ENCODE measurements at regions not wholly inside any gene's neighbourhood (a gene's known extent, or its start where the extent isn't known, plus 50 kb on each side); places are given as distances from the start of the nearest gene placed in this dataset.
"Not testable (repeated sequence)": the region's sequence is repeated elsewhere in the genome, so short reads cannot be mapped to it uniquely, and the experiment has no call there.

- Histone ChIP-seq H3K9me2 (replicated peaks; ENCODE audit: low read length) (no peaks in the 10 kb centered on the region), H3K79me2 (ENCODE audit: low read length) (no peaks in the 10 kb centered on the region), H3K9ac (ENCODE audit: low read length) (no peak overlapping the region), H4K20me1 (ENCODE audit: low read length) (no peaks in the 10 kb centered on the region), H3K27ac (ENCODE audit: low read length) (peak overlapping the region; percentile 42), H3K4me2 (ENCODE audit: low read length) (peak overlapping the region; percentile 40; the same call in 1 of the 2 replicates), H2AFZ (ENCODE audit: low read length) (peak overlapping the region; percentile 39; the same call in 1 of the 2 replicates), H3K27me3 (ENCODE audit: low read length) (no peaks in the 10 kb centered on the region), H3K9me3 (ENCODE audit: low read length) (no peaks in the 10 kb centered on the region), H3K36me3 (ENCODE audit: low read depth, low read length) (no peaks in the 10 kb centered on the region), H3K4me3 (ENCODE audit: low read length) (0 out of 2 replicates have a peak overlapping the region, but pooled peaks have one; percentile 17), H3K4me1 (ENCODE audit: insufficient read depth, low read length) (peaks cover 12% of the 10 kb centered on the region), H3F3A (ENCODE audit: low read length, unreplicated experiment) (no peaks in the 10 kb centered on the region)
- TF ChIP-seq CTCF (conservative IDR thresholded peaks at IDR 0.05; ENCODE audit: low read depth, low read length) (no peak), EZH2 (IDR thresholded peaks at IDR 0.05; ENCODE audit: low read length, unreplicated experiment) (no peak), EZH2phosphoT487 (IDR thresholded peaks at IDR 0.05; ENCODE audit: borderline replicate concordance, low read length) (no peak)
- BruUV-seq (replicated peaks), result no TSS peak
- DNase-seq (peak; percentile 82), ATAC-seq (peak; percentile 91)
- ChIA-PET POLR2A (ENCODE audit: unreplicated experiment) (no interaction called here), CTCF (no interaction called here)
- intact Hi-C loops (cut with micrococcal nuclease), result loop anchor here (1.0 to 2.0 kb wide), 2 partner anchors 26 to 100 kb away; partner anchors contain the start of gene EHBP1
Observed at GRCh38 chr2:62604336-62604735, 98.3 kb upstream of the TMEM17 start.

- TF ChIP-seq EZH2 (IDR thresholded peaks at IDR 0.05; ENCODE audit: low read length, unreplicated experiment), result no peak
- TF ChIP-seq CTCF (conservative IDR thresholded peaks at IDR 0.05; ENCODE audit: low read depth, low read length), result no peak
- Histone ChIP-seq H3K36me3 (ENCODE audit: low read depth, low read length) (no peaks in the 10 kb centered on the region), H3K9me2 (replicated peaks; ENCODE audit: low read length) (no peaks in the 10 kb centered on the region), H3K4me1 (ENCODE audit: insufficient read depth, low read length) (peaks cover 12% of the 10 kb centered on the region), H3K4me3 (ENCODE audit: low read length) (no peak overlapping the region), H3K27me3 (ENCODE audit: low read length) (no peaks in the 10 kb centered on the region), H3K27ac (ENCODE audit: low read length) (no peak overlapping the region), H3K9ac (ENCODE audit: low read length) (no peak overlapping the region), H2AFZ (ENCODE audit: low read length) (no peak overlapping the region), H3K9me3 (ENCODE audit: low read length) (no peaks in the 10 kb centered on the region), H3K4me2 (ENCODE audit: low read length) (no peak overlapping the region), H3K79me2 (ENCODE audit: low read length) (no peaks in the 10 kb centered on the region), H3F3A (ENCODE audit: low read length, unreplicated experiment) (no peaks in the 10 kb centered on the region), H4K20me1 (ENCODE audit: low read length) (no peaks in the 10 kb centered on the region)
- intact Hi-C loops (cut with micrococcal nuclease), result no loop called here
- BruUV-seq (replicated peaks), result no TSS peak
- no peak for ATAC-seq
- POLR2A ChIA-PET (ENCODE audit: unreplicated experiment), result no interaction called here
- DNase-seq, result no peak
- CTCF ChIA-PET, result no interaction called here
Observed at GRCh38 chr2:62603154-62603712, 97.2 kb upstream of the TMEM17 start.

- intact Hi-C loops (cut with micrococcal nuclease); POLR2A ChIA-PET (ENCODE audit: unreplicated experiment); H3K4me3 ChIP-seq (ENCODE audit: low read length); H3K27ac ChIP-seq (ENCODE audit: low read length); H2AFZ ChIP-seq (ENCODE audit: low read length); H3K27me3 ChIP-seq (ENCODE audit: low read length); H3K9me3 ChIP-seq (ENCODE audit: low read length); BruUV-seq (replicated peaks); DNase-seq; CTCF ChIA-PET; H3F3A ChIP-seq (ENCODE audit: low read length, unreplicated experiment); H3K9ac ChIP-seq (ENCODE audit: low read length); ATAC-seq; H3K9me2 ChIP-seq (replicated peaks; ENCODE audit: low read length); H3K4me2 ChIP-seq (ENCODE audit: low read length); H4K20me1 ChIP-seq (ENCODE audit: low read length); H3K79me2 ChIP-seq (ENCODE audit: low read length); H3K36me3 ChIP-seq (ENCODE audit: low read depth, low read length): not testable (repeated sequence)
- H3K4me1 ChIP-seq (ENCODE audit: insufficient read depth, low read length), result peaks cover 21% of the 10 kb centered on the region
Observed at GRCh38 chr2:62599674-62600410, 93.8 kb upstream of the TMEM17 start.

All from PC-3 (cell line).